Stimulated activated CD4-positive, alpha-beta T cell treated with anti-CD3 and anti-CD28 coated beads, Interleukin-2, amount 100 ng/mL, for 24 hours (primary cell): ENCODE measurements at regions not wholly inside any gene's neighbourhood (a gene's known extent, or its start where the extent isn't known, plus 50 kb on each side); places are given as distances from the start of the nearest gene placed in this dataset.

Experiments used
- DNase-seq, 2 donors: peaks; one replicate each; pipeline ENCODE4 v3.0.0-alpha.2; 2020

GRCh38 chr2:126775300-126775985, 119.5 kb downstream of the GYPC start:
- DNase-seq, result no peak

- no peak for DNase-seq
These were observed 120.3 kb downstream of the GYPC start for GRCh38 chr2:126776255-126776654.

- DNase-seq, result peak; percentile 84 to 86
These were observed 121.0 kb downstream of the GYPC start for GRCh38 chr2:126776692-126777619.

GRCh38 chr2:126777620-126777978, 121.1 kb upstream of the TEX51 start:
- no peak for DNase-seq

GRCh38 chr2:126778561-126779501, 119.9 kb upstream of the TEX51 start:
- DNase-seq, result no peak

GRCh38 chr2:126781206-126781605, 117.5 kb upstream of the TEX51 start:
- no peak for DNase-seq

GRCh38 chr2:126781806-126782205, 116.9 kb upstream of the TEX51 start:
- no peak for DNase-seq

- DNase-seq, result no peak
These were observed 116.0 kb upstream of the TEX51 start for GRCh38 chr2:126782648-126783047.

GRCh38 chr2:126783341-126783740, 115.3 kb upstream of the TEX51 start:
- no peak for DNase-seq

GRCh38 chr2:126784045-126784444, 114.6 kb upstream of the TEX51 start:
- no peak for DNase-seq

GRCh38 chr2:126784621-126785020, 114.1 kb upstream of the TEX51 start:
- no peak for DNase-seq

GRCh38 chr2:126785236-126785635, 113.5 kb upstream of the TEX51 start:
- DNase-seq, result no peak

- DNase-seq, result no peak
These were observed 112.8 kb upstream of the TEX51 start for GRCh38 chr2:126785862-126786261.

GRCh38 chr2:126786765-126787164, 111.9 kb upstream of the TEX51 start:
- DNase-seq, result no peak

GRCh38 chr2:126787289-126787688, 111.4 kb upstream of the TEX51 start:
- no peak for DNase-seq

- DNase-seq, result no peak
These were observed 110.6 kb upstream of the TEX51 start for GRCh38 chr2:126788113-126788512.

GRCh38 chr2:126788652-126789051, 110.0 kb upstream of the TEX51 start:
- DNase-seq, result no peak

- DNase-seq, result no peak
These were observed 107.5 kb upstream of the TEX51 start for GRCh38 chr2:126790987-126791780.

GRCh38 chr2:126792186-126792585, 106.5 kb upstream of the TEX51 start:
- no peak for DNase-seq

- DNase-seq, result peak in 1 of 2 donors; percentile 0
These were observed 105.7 kb upstream of the TEX51 start for GRCh38 chr2:126792993-126793392.

- DNase-seq, result peak in 1 of 2 donors; percentile 8
These were observed 104.6 kb upstream of the TEX51 start for GRCh38 chr2:126793885-126794613.
